SU-DHL-6 (cell line): ENCODE measurements at regions not wholly inside any gene's neighbourhood (a gene's known extent, or its start where the extent isn't known, plus 50 kb on each side); places are given as distances from the start of the nearest gene placed in this dataset.

Experiments
- CTCF ChIP-seq: fragments of 200-600 bp; sonication (generic); IDR thresholded peaks from one replicate; pipeline ENCODE4 v1.5.1; 2017; ENCODE audit warnings: antibody characterized with exemption, mild to moderate bottlenecking, low read length, moderate library complexity; ENCODE audit not compliant: insufficient read depth, poor library complexity, severe bottlenecking
- EZH2phosphoT487 ChIP-seq: fragments of 200-600 bp; sonication (generic), shearing (Covaris generic); conservative IDR thresholded peaks from 2 replicates; pipeline ENCODE4 v1.6.1; 2018; ENCODE audit warnings: mild to moderate bottlenecking, antibody characterized with exemption, low read length, moderate library complexity, mixed read lengths

- TF ChIP-seq CTCF (no peak), EZH2phosphoT487 (no peak)
These were observed 684.3 kb upstream of the AUTS2 start for GRCh38 chr7:68914006-68914405.
